Fibroblast of pulmonary artery (primary cell): ENCODE measurements at regions not wholly inside any gene's neighbourhood (a gene's known extent, or its start where the extent isn't known, plus 50 kb on each side); places are given as distances from the start of the nearest gene placed in this dataset.
A peak's percentile ranks its signal among the peaks of the same experiment; 100 is the strongest.
"Not testable (repeated sequence)": the region's sequence is repeated elsewhere in the genome, so short reads cannot be mapped to it uniquely, and the experiment has no call there.

Experiments used
- DNase-seq: peaks from one replicate; pipeline ENCODE4 v3.0.0-alpha.2; 2010; ENCODE audit warnings: low read depth
- H3K4me3 ChIP-seq: replicated peaks from 2 replicates; pipeline ENCODE4 v1.5.1; 2011; ENCODE audit warnings: low read depth, mild to moderate bottlenecking, control low read depth, low read length, moderate library complexity
- CTCF ChIP-seq: IDR thresholded peaks from 2 replicates; pipeline ENCODE4 v1.5.1; 2011; ENCODE audit warnings: mild to moderate bottlenecking, control low read depth, low read length, inconsistent platforms; ENCODE audit errors: missing control alignments

- H3K4me3 ChIP-seq = no peak overlapping the region
- TF ChIP-seq CTCF = no peak
Measured at GRCh38 chr13:46498650-46499049, 54.3 kb upstream of the LRCH1 start.

GRCh38 chr13:46496086-46496485 lies 56.9 kb upstream of the LRCH1 start:
- no peak for DNase-seq
- TF ChIP-seq CTCF = no peak
- no peak overlapping the region for H3K4me3 ChIP-seq

More at GRCh38 chr13:46498650-46499049, 54.3 kb upstream of the LRCH1 start:
- DNase-seq = no peak

- no peak for DNase-seq
- H3K4me3 ChIP-seq = no peak overlapping the region
- TF ChIP-seq CTCF = no peak
Measured at GRCh38 chr13:46495651-46496050, 57.3 kb upstream of the LRCH1 start.

- H3K4me3 ChIP-seq = no peak overlapping the region
- TF ChIP-seq CTCF = no peak
- no peak for DNase-seq
Measured at GRCh38 chr13:46495066-46495465, 57.9 kb upstream of the LRCH1 start.

GRCh38 chr13:46492946-46493345 lies 60.0 kb upstream of the LRCH1 start:
- no peak overlapping the region for H3K4me3 ChIP-seq
- DNase-seq = peak; percentile 75
- peak; percentile 59 for TF ChIP-seq CTCF

- no peak for DNase-seq
- TF ChIP-seq CTCF = no peak
- H3K4me3 ChIP-seq = no peak overlapping the region
Measured at GRCh38 chr13:46491641-46492040, 61.3 kb upstream of the LRCH1 start.

GRCh38 chr13:46490713-46491112 lies 62.3 kb upstream of the LRCH1 start:
- DNase-seq, H3K4me3 ChIP-seq: not testable (repeated sequence)

GRCh38 chr13:46490129-46490528 lies 62.8 kb upstream of the LRCH1 start:
- no peak for DNase-seq
- no peak overlapping the region for H3K4me3 ChIP-seq
- TF ChIP-seq CTCF = no peak
